Nephron (organoid): ENCODE measurements at regions not wholly inside any gene's neighbourhood (a gene's known extent, or its start where the extent isn't known, plus 50 kb on each side); places are given as distances from the start of the nearest gene placed in this dataset.

Experiments used
- H3K27ac Mint-ChIP-seq, 3 experiments: 2 replicates each; pipeline ENCODE4 v1.8.0; 2020; ENCODE audit warnings: mixed read lengths in 3 of 3, mild to moderate bottlenecking in 2 of 3, moderate library complexity in 1 of 3
- H3K27me3 Mint-ChIP-seq: 2 replicates; pipeline ENCODE4 v1.8.0; 2021; ENCODE audit warnings: low read depth, mild to moderate bottlenecking, moderate library complexity, mixed read lengths
- H3K36me3 Mint-ChIP-seq: 2 replicates; pipeline ENCODE4 v1.8.0; 2020; ENCODE audit warnings: low read depth, mixed read lengths
- H3K4me1 Mint-ChIP-seq: 2 replicates; pipeline ENCODE4 v1.8.0; 2020; ENCODE audit warnings: mixed read lengths
- H3K4me3 Mint-ChIP-seq, 3 experiments: 2 replicates each; pipeline ENCODE4 v1.8.0; 2020; ENCODE audit warnings: mild to moderate bottlenecking in 3 of 3, mixed read lengths in 3 of 3, moderate library complexity in 2 of 3
- H3K9me3 Mint-ChIP-seq: 2 replicates; pipeline ENCODE4 v1.8.0; 2020; ENCODE audit warnings: mixed read lengths
- TF ChIP-seq, protein P1 (sequence below), 3 experiments: fragments of 200-600 bp; sonication (generic); IDR thresholded peaks; one replicate each; pipeline ENCODE4 v1.5.0; 2021; ENCODE audit warnings: antibody characterized with exemption in 3 of 3; ENCODE audit not compliant: unreplicated experiment in 3 of 3

DNA sequence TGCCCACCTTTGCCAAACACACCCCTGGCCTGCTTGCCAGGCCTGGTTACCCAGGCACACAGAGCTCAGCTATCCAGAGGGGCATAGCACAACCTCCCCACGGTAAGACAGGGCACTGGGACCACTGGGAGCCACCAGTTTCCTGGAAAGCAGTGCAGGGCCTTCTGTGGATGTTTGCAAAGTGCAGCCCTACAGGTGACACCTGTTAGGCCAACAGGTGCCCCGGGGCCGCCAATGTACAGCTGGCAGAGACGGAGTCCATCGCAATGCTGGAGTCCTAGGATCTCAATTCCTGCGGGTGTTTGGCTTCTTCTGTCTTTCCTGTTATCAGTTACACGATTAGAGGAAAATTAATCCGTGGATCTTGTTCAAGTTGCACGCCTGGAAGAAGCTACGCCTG lies 94.9 kb downstream of the NPTX2 start:
- Mint-ChIP-seq H3K4me1 (no peaks in the 10 kb centered on the region), H3K9me3 (no peaks in the 10 kb centered on the region), H3K27ac (no peak overlapping the region), H3K4me3 (no peak overlapping the region), H3K36me3 (no peaks in the 10 kb centered on the region), H3K27me3 (peaks cover 18% of the 10 kb centered on the region)
- TF ChIP-seq, protein P1, sequence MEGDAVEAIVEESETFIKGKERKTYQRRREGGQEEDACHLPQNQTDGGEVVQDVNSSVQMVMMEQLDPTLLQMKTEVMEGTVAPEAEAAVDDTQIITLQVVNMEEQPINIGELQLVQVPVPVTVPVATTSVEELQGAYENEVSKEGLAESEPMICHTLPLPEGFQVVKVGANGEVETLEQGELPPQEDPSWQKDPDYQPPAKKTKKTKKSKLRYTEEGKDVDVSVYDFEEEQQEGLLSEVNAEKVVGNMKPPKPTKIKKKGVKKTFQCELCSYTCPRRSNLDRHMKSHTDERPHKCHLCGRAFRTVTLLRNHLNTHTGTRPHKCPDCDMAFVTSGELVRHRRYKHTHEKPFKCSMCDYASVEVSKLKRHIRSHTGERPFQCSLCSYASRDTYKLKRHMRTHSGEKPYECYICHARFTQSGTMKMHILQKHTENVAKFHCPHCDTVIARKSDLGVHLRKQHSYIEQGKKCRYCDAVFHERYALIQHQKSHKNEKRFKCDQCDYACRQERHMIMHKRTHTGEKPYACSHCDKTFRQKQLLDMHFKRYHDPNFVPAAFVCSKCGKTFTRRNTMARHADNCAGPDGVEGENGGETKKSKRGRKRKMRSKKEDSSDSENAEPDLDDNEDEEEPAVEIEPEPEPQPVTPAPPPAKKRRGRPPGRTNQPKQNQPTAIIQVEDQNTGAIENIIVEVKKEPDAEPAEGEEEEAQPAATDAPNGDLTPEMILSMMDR (IDR thresholded peaks at IDR 0.05; ENCODE audit: unreplicated experiment in 3 of 3) = no peak

DNA sequence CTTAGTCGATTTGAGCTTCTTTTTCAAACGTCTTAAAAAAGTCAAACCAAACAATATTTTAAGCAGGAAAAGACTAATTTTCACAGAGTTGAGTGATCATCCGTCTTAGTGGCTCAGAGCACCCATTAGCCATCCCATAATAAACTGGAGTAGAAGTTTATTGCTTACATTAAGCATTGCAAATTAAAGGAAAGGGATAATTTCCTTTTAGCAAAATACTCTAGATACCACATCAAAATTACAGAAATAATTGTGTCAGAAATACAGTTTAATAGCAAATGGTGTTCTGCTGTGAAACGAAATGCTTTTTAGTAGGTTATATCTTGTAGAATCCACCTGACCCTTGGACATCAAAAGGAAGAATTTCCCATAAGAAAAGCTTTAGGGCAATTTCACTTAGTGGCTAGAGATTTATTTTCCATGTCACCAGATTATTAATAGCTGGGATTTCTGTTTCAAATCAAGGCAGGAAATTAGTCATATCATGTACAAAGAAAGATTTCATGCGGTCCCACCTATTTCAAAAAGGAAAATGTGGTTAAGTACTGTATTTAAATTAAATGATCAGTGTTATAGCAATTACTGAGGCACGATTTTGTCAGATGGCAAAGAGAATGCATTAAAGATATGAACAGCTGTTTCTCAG lies 96.2 kb downstream of the NPTX2 start:
- Mint-ChIP-seq H3K9me3 (no peaks in the 10 kb centered on the region), H3K27me3 (peaks cover 20% of the 10 kb centered on the region), H3K4me1 (no peaks in the 10 kb centered on the region), H3K4me3 (no peak overlapping the region), H3K27ac (no peak overlapping the region), H3K36me3 (no peaks in the 10 kb centered on the region)
- TF ChIP-seq, protein P1 (IDR thresholded peaks at IDR 0.05; ENCODE audit: unreplicated experiment in 3 of 3) = no peak

DNA sequence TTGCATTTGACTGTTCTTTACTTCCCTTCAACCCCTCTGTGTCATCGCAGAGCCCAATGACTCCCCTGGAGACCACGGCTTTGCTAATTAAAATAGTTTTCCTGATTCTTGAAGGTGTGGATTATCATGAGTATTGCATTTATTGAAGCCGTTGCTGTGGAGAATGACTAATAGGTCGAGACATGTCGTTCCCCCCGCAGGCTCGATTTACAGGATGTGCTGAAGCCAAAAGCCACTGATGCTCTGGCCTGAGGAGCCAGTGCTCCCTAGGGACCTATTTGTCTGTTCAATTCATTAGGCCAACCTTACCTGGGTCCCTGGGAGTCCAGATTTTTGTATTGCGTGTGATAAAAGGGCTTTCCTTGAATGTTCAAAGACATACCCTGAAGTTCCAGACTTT lies 102.3 kb downstream of the NPTX2 start:
- no peaks in the 10 kb centered on the region for H3K9me3 Mint-ChIP-seq

DNA sequence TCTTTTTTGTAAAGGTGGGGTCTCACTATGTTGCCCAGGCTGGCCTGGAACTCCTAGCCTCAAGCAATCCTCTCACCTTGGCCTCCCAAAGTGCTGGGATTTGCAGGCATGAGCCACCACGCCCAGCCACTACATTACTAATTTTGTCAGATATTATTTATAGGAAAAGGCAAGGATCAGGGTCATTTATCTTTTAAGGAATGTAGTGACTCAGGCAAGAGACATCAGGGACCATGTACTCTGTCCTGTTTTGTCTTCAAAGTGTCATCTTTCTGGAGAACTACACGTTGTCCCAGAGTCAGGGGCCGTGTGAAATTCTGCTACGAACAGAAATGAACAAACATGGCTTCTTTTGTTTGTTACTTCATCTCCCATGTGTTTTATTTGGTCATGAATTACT lies 105.3 kb downstream of the NPTX2 start:
- H3K4me1 Mint-ChIP-seq = no peaks in the 10 kb centered on the region
- no peaks in the 10 kb centered on the region for H3K9me3 Mint-ChIP-seq
- no peak overlapping the region for H3K4me3 Mint-ChIP-seq
- peaks cover 9% of the 10 kb centered on the region for H3K27me3 Mint-ChIP-seq
- no peak overlapping the region for H3K27ac Mint-ChIP-seq
- TF ChIP-seq, protein P1 (IDR thresholded peaks at IDR 0.05; ENCODE audit: unreplicated experiment in 3 of 3) = no peak
- H3K36me3 Mint-ChIP-seq = no peaks in the 10 kb centered on the region

More for the DNA sequence above, 102.3 kb downstream of the NPTX2 start:
- Mint-ChIP-seq H3K4me1 (no peaks in the 10 kb centered on the region), H3K4me3 (no peak overlapping the region), H3K36me3 (no peaks in the 10 kb centered on the region), H3K27me3 (peaks cover 10% of the 10 kb centered on the region), H3K27ac (no peak overlapping the region)
- TF ChIP-seq, protein P1 (IDR thresholded peaks at IDR 0.05; ENCODE audit: unreplicated experiment in 3 of 3) = no peak

DNA sequence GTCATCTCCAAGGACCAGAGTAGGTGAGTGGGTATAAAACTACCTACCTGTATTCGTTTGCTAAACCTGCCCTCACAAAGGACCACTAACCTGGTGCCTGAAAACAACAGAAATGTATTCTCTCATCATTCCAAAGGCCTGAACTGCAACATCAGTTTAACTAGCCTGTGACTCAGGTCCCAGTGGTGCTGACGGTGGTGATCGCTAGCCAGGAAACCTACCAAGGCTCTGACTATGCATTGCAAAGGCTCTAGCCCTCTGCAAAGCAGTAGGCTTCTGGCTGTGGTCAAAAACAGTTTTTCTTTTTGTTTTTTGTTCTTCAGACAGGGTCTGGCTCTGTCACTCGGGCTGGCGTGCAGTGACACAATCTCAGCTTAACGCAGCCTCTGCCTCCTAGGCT lies 107.5 kb downstream of the NPTX2 start:
- H3K4me1 Mint-ChIP-seq = peaks cover 7% of the 10 kb centered on the region

More for the DNA sequence above, 107.5 kb downstream of the NPTX2 start:
- TF ChIP-seq, protein P1 (IDR thresholded peaks at IDR 0.05; ENCODE audit: unreplicated experiment in 3 of 3) = no peak
- no peak overlapping the region for H3K4me3 Mint-ChIP-seq
- H3K9me3 Mint-ChIP-seq = no peaks in the 10 kb centered on the region
- H3K27me3 Mint-ChIP-seq = peaks cover 10% of the 10 kb centered on the region
- H3K36me3 Mint-ChIP-seq = no peaks in the 10 kb centered on the region
- H3K27ac Mint-ChIP-seq = no peak overlapping the region
